Breast epithelium (tissue), 3 donors: ENCODE measurements at regions not wholly inside any gene's neighbourhood (a gene's known extent, or its start where the extent isn't known, plus 50 kb on each side); places are given as distances from the start of the nearest gene placed in this dataset.

Experiments used
- POLR2A ChIP-seq: fragments of 450-650 bp; IDR thresholded peaks from one replicate; pipeline ENCODE4 v1.6.1; 2016; ENCODE audit warnings: antibody characterized with exemption, mild to moderate bottlenecking, moderate library complexity
- TF ChIP-seq, protein P1 (sequence below), 3 donors: fragments of 450-650 bp; IDR thresholded peaks; one replicate each; pipeline ENCODE4 v1.5.1; 2016 to 2017; ENCODE audit warnings: antibody characterized with exemption in 3 of 3, mild to moderate bottlenecking in 3 of 3, moderate library complexity in 3 of 3

DNA sequence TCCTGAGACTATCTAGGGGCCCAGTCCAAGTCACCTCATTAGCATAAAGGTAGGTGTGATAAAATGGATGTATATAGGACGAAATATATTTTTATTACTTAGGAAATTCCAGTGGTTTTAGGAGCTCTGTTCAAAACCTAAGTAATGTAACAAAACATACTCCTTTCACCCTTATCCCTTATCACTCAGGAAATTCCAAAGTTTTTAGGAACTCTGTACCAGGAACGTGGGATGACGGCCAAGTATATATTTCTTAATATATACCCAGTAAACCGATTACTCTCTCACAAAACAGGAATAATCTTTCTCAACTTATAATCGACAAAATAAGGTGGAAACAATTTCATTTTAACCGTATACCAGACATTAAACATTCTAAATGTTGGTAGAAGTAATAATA is 195.7 kb downstream of the ZPLD1 start:
- TF ChIP-seq, protein P1, sequence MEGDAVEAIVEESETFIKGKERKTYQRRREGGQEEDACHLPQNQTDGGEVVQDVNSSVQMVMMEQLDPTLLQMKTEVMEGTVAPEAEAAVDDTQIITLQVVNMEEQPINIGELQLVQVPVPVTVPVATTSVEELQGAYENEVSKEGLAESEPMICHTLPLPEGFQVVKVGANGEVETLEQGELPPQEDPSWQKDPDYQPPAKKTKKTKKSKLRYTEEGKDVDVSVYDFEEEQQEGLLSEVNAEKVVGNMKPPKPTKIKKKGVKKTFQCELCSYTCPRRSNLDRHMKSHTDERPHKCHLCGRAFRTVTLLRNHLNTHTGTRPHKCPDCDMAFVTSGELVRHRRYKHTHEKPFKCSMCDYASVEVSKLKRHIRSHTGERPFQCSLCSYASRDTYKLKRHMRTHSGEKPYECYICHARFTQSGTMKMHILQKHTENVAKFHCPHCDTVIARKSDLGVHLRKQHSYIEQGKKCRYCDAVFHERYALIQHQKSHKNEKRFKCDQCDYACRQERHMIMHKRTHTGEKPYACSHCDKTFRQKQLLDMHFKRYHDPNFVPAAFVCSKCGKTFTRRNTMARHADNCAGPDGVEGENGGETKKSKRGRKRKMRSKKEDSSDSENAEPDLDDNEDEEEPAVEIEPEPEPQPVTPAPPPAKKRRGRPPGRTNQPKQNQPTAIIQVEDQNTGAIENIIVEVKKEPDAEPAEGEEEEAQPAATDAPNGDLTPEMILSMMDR (IDR thresholded peaks at IDR 0.05), result no peak
- no peak for TF ChIP-seq POLR2A
